Activated naive CD4-positive, alpha-beta T cell treated with anti-CD3 and anti-CD28 coated beads, Interleukin-2, amount 50 U/mL, for 24 hours (primary cell): ENCODE measurements at regions not wholly inside any gene's neighbourhood (a gene's known extent, or its start where the extent isn't known, plus 50 kb on each side); places are given as distances from the start of the nearest gene placed in this dataset.
"Not testable (repeated sequence)": the region's sequence is repeated elsewhere in the genome, so short reads cannot be mapped to it uniquely, and the experiment has no call there.

Source experiments
- H3K27ac Mint-ChIP-seq: one replicate; pipeline ENCODE4 v1.8.0; 2021; ENCODE audit warnings: mild to moderate bottlenecking, mixed read lengths
- H3K27me3 Mint-ChIP-seq: one replicate; pipeline ENCODE4 v1.8.0; 2021; ENCODE audit warnings: mixed read lengths
- H3K36me3 Mint-ChIP-seq: one replicate; pipeline ENCODE4 v1.8.0; 2021; ENCODE audit warnings: mixed read lengths
- H3K4me1 Mint-ChIP-seq: one replicate; pipeline ENCODE4 v1.8.0; 2021; ENCODE audit warnings: mixed read lengths
- H3K4me3 Mint-ChIP-seq: one replicate; pipeline ENCODE4 v1.8.0; 2021; ENCODE audit warnings: mild to moderate bottlenecking, mixed read lengths
- H3K9me3 Mint-ChIP-seq: one replicate; pipeline ENCODE4 v1.8.0; 2021; ENCODE audit warnings: mixed read lengths

DNA sequence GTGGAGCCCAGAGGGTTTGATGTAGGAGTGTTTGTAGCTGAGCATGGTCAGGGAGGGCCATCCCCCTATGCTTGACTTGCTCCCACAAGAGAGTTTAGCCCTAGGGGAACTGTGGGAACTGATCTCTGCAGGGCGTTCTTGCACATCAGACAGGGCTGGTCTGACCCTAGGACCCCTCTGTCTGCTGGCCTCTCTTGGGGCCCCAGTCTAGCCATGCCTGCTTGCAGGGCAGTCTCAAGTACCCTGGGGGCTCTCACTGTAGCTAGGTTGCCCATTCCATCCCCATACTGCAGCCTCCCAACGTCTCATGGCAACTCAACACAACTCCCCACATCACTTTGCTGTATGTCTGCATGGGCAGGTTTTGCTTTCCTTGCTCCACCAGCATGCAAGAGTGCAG lies 1250.7 kb upstream of the B3GALT2 start:
- Mint-ChIP-seq H3K9me3 (no peaks in the 10 kb centered on the region), H3K4me1 (no peaks in the 10 kb centered on the region), H3K36me3 (no peaks in the 10 kb centered on the region), H3K27ac (no peak overlapping the region), H3K27me3 (peaks cover 8% of the 10 kb centered on the region), H3K4me3 (no peak overlapping the region)

DNA sequence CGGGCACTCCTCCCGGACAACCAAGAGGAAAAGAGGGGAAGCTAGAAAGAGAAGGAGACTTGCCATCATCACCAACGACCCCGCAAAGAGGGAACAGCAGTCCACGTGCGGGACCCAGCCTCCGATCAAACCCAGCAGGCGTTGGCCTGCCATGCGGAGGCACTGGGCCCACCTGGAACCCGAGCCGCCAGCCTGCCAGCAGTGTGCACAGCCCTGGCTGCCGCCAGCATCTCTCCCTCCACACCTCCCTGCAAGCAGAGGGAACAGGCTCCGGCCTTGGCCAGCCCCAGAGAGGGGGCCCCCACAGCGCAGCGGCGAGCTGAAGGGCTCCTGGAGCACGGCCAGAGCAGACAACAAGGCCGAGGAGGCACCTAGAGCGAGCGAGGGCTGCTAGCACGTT lies 1244.7 kb upstream of the B3GALT2 start:
- Mint-ChIP-seq H3K9me3 (no peaks in the 10 kb centered on the region), H3K27me3 (no peaks in the 10 kb centered on the region), H3K27ac (no peak overlapping the region), H3K4me3 (no peak overlapping the region), H3K4me1 (no peaks in the 10 kb centered on the region), H3K36me3 (no peaks in the 10 kb centered on the region)

- Mint-ChIP-seq H3K27me3 (peaks cover 4% of the 10 kb centered on the region), H3K9me3 (no peaks in the 10 kb centered on the region), H3K36me3 (no peaks in the 10 kb centered on the region), H3K4me1 (no peaks in the 10 kb centered on the region), H3K4me3 (no peak overlapping the region), H3K27ac (no peak overlapping the region)
Observed at GRCh38 chr1:194420706-194421105, 1234.3 kb upstream of the B3GALT2 start.

- no peaks in the 10 kb centered on the region for H3K4me1 Mint-ChIP-seq
- H3K36me3 Mint-ChIP-seq, result no peaks in the 10 kb centered on the region
- peaks cover 4% of the 10 kb centered on the region for H3K27me3 Mint-ChIP-seq
- no peak overlapping the region for H3K4me3 Mint-ChIP-seq
- H3K9me3 Mint-ChIP-seq, result no peaks in the 10 kb centered on the region
- no peak overlapping the region for H3K27ac Mint-ChIP-seq
Observed at GRCh38 chr1:194419721-194420120, 1233.3 kb upstream of the B3GALT2 start.

DNA sequence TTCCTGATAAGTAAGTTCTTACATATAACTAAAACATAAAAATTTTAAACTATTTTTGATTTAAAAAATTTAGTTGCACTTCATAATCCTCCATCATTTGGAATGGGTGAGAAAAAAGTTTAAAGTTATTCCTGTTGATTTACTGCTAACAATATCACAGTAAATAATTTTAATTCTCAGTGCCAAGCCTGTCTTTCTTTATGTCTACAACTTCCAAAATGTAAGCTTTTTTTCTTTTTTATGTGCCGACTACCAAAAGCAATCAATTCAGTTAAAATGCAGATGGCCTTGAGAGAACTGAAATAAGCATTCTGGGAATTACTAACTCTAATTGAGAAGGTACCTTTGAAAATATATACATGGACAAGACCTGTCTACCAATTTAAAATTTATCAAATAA lies 1224.3 kb upstream of the B3GALT2 start:
- no peak overlapping the region for H3K4me3 Mint-ChIP-seq
- no peak overlapping the region for H3K27ac Mint-ChIP-seq
- H3K4me1 Mint-ChIP-seq, result no peaks in the 10 kb centered on the region
- H3K36me3 Mint-ChIP-seq, result no peaks in the 10 kb centered on the region
- H3K27me3 Mint-ChIP-seq, result peaks cover 4% of the 10 kb centered on the region
- H3K9me3 Mint-ChIP-seq, result peaks cover 8% of the 10 kb centered on the region

DNA sequence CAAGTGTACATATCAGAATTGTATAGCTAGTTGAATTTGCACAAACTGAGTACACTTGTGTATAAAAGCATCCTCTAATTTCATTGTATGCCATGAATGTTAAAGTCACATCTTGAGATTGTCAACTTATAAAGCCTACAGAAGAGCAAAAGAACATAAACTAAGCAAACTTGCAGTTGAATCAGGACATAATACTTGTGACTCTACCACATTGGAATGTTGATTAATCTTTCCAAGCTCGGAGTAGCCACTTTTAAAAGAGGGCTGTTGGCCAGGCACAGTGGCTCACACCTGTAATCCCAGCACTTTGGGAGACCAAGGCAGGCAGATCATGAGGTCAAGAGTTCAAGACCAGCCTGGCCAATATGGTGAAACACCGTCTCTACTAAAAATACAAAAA lies 1220.8 kb upstream of the B3GALT2 start:
- H3K4me3 Mint-ChIP-seq, H3K27me3 Mint-ChIP-seq, H3K36me3 Mint-ChIP-seq, H3K27ac Mint-ChIP-seq, H3K9me3 Mint-ChIP-seq, H3K4me1 Mint-ChIP-seq: not testable (repeated sequence)

GRCh38 chr1:194394676-194395075 lies 1208.3 kb upstream of the B3GALT2 start:
- Mint-ChIP-seq H3K4me1 (no peaks in the 10 kb centered on the region), H3K9me3 (no peaks in the 10 kb centered on the region)

DNA sequence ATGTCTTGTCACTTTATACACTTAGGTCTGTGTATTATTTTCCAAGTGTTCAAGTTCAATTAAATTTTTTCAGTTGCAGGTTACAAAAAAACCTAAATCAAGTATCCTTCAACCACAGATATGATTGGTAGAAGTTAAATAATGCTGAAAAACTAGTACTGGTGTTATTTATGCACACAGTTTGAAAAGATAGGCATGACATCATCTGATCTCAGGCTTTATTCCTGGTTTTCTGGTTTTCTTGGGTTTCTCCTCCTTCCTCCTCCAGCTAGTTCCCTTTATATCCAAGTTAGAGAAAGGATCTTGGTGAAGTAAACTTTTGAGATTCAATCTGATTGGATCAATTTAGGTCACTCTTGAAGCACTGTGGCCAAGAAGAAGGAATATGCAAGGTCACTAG lies 1201.1 kb upstream of the B3GALT2 start:
- no peaks in the 10 kb centered on the region for H3K36me3 Mint-ChIP-seq
- H3K4me3 Mint-ChIP-seq, result no peak overlapping the region
- H3K27ac Mint-ChIP-seq, result no peak overlapping the region
- peaks cover 2% of the 10 kb centered on the region for H3K27me3 Mint-ChIP-seq
- no peaks in the 10 kb centered on the region for H3K4me1 Mint-ChIP-seq
- no peaks in the 10 kb centered on the region for H3K9me3 Mint-ChIP-seq

More at GRCh38 chr1:194394676-194395075, 1208.3 kb upstream of the B3GALT2 start:
- Mint-ChIP-seq H3K27ac (no peak overlapping the region), H3K4me3 (no peak overlapping the region), H3K27me3 (peaks cover 5% of the 10 kb centered on the region), H3K36me3 (no peaks in the 10 kb centered on the region)

- H3K9me3 Mint-ChIP-seq, result no peaks in the 10 kb centered on the region
- H3K27me3 Mint-ChIP-seq, result peaks cover 4% of the 10 kb centered on the region
- H3K36me3 Mint-ChIP-seq, result no peaks in the 10 kb centered on the region
- H3K4me3 Mint-ChIP-seq, result no peak overlapping the region
- H3K4me1 Mint-ChIP-seq, result no peaks in the 10 kb centered on the region
- H3K27ac Mint-ChIP-seq, result no peak overlapping the region
Observed at GRCh38 chr1:194378517-194378916, 1192.1 kb upstream of the B3GALT2 start.

DNA sequence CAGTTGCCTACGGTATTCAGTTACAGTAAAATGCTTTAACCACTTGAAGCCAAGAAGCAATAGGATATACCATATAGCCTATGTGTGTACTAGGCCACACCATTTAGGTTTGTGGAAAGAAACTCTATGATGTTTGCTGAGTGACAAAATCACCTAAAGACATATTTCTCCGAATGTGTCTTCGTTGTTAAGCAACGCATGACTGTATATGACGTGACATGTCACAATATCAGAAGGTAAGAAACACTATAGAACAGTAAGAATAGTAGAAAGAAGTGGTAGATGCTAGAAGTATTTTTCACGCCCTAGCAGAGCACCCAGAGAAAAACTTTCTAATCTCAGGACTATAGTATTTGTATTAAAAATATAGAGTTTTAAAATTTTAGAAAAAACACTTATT lies 1188.2 kb upstream of the B3GALT2 start:
- Mint-ChIP-seq H3K27ac (no peak overlapping the region), H3K9me3 (no peaks in the 10 kb centered on the region), H3K4me3 (no peak overlapping the region), H3K27me3 (peaks cover 4% of the 10 kb centered on the region), H3K4me1 (no peaks in the 10 kb centered on the region), H3K36me3 (no peaks in the 10 kb centered on the region)

DNA sequence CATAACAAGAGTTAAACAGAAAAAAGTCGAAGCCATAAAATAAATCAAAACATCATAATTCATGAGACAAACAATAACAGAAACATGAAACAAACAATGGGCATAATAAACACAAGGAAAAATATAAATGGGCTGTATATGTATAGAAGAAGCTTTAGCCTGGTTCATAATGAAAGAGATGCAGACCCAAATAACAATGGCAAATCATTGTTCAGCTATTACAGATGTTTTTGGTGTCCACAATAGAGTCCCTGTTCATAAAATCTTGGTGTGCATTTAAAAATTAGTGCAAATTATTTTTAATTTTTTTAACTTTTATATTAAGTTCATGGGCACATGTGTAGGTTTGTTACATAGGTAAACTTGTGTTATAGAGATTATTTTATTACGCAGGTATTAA lies 1185.9 kb upstream of the B3GALT2 start:
- Mint-ChIP-seq H3K9me3 (no peaks in the 10 kb centered on the region), H3K36me3 (no peaks in the 10 kb centered on the region), H3K27me3 (no peaks in the 10 kb centered on the region), H3K27ac (no peak overlapping the region), H3K4me3 (no peak overlapping the region), H3K4me1 (no peaks in the 10 kb centered on the region)

- Mint-ChIP-seq H3K36me3 (no peaks in the 10 kb centered on the region), H3K27ac (no peak overlapping the region), H3K9me3 (no peaks in the 10 kb centered on the region), H3K4me3 (no peak overlapping the region), H3K27me3 (no peaks in the 10 kb centered on the region), H3K4me1 (no peaks in the 10 kb centered on the region)
Observed at GRCh38 chr1:194369622-194370021, 1183.2 kb upstream of the B3GALT2 start.

DNA sequence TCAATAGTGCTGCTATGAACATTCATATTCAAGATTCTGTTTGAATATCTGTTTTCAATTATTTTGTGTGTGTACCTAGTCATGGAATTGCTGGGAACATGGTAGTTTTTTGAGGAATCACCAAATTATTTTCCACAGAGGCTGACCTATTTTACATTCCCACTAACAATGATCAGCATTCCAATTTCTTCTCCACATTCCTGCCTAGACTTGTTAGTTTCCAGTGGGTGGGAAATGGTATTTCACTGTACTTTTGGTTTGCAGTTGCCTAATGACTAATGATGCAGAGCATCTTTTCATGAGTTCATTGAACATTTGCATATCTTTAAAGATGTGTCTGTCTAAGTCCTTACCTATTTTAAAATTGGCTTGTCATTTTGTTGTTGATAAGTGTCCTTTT lies 1182.6 kb upstream of the B3GALT2 start:
- H3K4me3 Mint-ChIP-seq, result no peak overlapping the region
- no peaks in the 10 kb centered on the region for H3K9me3 Mint-ChIP-seq
- no peaks in the 10 kb centered on the region for H3K27me3 Mint-ChIP-seq
- no peak overlapping the region for H3K27ac Mint-ChIP-seq
- no peaks in the 10 kb centered on the region for H3K4me1 Mint-ChIP-seq
- H3K36me3 Mint-ChIP-seq, result no peaks in the 10 kb centered on the region

- Mint-ChIP-seq H3K27me3 (no peaks in the 10 kb centered on the region), H3K4me1 (no peaks in the 10 kb centered on the region), H3K36me3 (no peaks in the 10 kb centered on the region), H3K27ac (no peak overlapping the region), H3K4me3 (no peak overlapping the region), H3K9me3 (no peaks in the 10 kb centered on the region)
Observed at GRCh38 chr1:194367121-194367520, 1180.7 kb upstream of the B3GALT2 start.

DNA sequence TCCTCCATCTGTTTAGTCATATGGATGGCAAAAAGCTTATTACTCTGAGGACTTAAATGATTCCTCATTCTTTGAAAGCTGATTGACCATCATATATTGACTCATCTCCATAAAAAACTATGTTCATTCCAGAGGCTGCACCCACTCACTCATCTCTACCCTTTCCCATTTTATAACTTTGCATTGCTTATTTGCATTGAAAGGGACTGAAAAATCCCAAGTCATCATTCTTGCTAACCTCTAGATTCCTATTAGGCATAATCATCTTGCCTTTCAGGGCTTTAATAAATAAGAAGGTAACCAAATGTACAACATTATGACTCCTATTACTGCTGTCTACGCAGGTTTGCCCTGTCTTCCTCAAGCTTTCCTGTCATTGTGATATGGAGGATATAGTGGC lies 1180.3 kb upstream of the B3GALT2 start:
- Mint-ChIP-seq H3K9me3 (no peaks in the 10 kb centered on the region), H3K36me3 (no peaks in the 10 kb centered on the region), H3K27ac (no peak overlapping the region), H3K4me3 (no peak overlapping the region), H3K4me1 (no peaks in the 10 kb centered on the region), H3K27me3 (no peaks in the 10 kb centered on the region)

- no peak overlapping the region for H3K27ac Mint-ChIP-seq
- no peak overlapping the region for H3K4me3 Mint-ChIP-seq
- H3K4me1 Mint-ChIP-seq, result no peaks in the 10 kb centered on the region
- H3K27me3 Mint-ChIP-seq, result no peaks in the 10 kb centered on the region
- no peaks in the 10 kb centered on the region for H3K36me3 Mint-ChIP-seq
- no peaks in the 10 kb centered on the region for H3K9me3 Mint-ChIP-seq
Observed at GRCh38 chr1:194362327-194362726, 1175.9 kb upstream of the B3GALT2 start.

DNA sequence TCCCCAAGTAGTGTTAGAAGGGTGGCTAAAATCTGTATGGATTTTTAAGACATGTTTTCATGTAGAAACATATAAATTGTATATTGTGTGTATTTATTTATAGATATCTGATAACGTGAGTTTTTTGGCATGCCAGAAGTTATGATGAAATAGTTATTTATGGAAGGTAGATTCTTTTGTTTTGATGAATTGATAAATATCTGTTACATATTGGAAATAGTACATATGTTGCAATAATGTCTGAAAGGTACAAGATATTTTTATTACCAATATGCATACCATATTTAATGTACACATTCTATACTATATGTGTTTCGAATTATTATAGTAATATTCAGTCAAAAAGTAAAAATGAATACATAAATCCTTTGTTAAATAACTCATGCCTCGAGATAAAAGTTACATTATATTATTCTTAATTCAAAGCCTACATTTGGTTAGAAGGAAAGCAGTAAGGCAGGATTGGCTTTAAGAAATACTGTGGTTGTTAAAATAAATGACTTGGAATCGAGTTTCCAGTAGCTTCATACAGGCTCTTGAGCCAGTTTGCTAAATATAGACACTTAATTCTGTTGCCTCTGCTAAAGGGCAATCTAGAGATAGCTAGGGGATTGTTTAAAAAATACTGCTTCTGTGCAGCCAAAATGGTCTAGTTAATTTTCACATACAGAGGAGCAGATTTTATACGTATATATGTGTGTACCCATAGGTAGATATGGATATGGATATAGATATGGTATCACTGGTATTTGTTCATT lies 1175.1 kb upstream of the B3GALT2 start:
- Mint-ChIP-seq H3K27me3 (no peaks in the 10 kb centered on the region), H3K4me1 (no peaks in the 10 kb centered on the region), H3K27ac (no peak overlapping the region), H3K4me3 (no peak overlapping the region), H3K9me3 (no peaks in the 10 kb centered on the region), H3K36me3 (no peaks in the 10 kb centered on the region)
